Hematopoietic multipotent progenitor cell treated with erythropoietin and hydrocortisone succinate and interleukin-3 and kit ligand, for 6 days (in vitro differentiated cells): ENCODE measurements at regions not wholly inside any gene's neighbourhood (a gene's known extent, or its start where the extent isn't known, plus 50 kb on each side); places are given as distances from the start of the nearest gene placed in this dataset.
A peak's percentile ranks its signal among the peaks of the same experiment; 100 is the strongest.

Experiments used
- DNase-seq: peaks from one replicate; pipeline ENCODE4 v3.0.0-alpha.2; 2015

DNA sequence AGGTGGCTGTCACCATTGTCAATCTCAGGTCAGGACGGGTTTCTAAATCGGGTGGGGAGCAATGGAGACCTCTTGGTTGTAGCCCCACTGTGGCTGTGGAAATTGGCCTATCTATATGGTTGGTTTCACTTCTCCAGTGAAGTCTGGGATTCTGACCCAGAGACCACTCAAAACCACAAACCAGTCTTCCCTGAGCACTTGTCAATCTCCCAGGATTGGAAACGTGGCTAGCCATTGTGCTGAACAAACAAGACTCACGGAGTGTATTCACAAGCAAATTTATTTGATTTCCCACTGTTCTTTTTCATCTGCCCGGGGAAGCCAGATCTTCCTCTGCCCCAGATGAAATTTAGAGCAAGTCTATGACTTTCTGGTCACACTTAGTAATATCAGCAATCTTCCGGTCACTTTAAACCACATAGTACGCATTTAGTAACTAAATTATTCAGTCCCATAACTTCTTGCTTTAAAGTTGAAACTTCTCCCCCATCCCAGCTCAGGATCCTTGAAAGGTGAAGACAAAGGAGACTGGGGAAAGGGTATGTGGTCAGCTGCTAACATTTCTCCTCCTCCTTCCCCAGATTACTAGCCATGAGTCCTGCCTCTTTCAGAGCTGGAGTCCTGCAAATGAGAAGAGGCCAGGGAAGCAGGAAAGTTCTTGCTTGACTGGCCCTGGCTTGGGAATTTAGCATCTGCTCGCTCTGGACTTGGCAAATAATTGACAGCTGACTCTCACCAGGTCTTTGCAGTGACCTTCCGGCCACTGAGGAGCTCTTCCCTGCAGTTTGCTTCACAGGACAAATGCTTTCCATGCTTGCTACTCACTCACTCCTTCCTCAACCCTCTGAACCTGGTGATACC, 123.2 kb upstream of the MAX start:
- no peak for DNase-seq

DNA sequence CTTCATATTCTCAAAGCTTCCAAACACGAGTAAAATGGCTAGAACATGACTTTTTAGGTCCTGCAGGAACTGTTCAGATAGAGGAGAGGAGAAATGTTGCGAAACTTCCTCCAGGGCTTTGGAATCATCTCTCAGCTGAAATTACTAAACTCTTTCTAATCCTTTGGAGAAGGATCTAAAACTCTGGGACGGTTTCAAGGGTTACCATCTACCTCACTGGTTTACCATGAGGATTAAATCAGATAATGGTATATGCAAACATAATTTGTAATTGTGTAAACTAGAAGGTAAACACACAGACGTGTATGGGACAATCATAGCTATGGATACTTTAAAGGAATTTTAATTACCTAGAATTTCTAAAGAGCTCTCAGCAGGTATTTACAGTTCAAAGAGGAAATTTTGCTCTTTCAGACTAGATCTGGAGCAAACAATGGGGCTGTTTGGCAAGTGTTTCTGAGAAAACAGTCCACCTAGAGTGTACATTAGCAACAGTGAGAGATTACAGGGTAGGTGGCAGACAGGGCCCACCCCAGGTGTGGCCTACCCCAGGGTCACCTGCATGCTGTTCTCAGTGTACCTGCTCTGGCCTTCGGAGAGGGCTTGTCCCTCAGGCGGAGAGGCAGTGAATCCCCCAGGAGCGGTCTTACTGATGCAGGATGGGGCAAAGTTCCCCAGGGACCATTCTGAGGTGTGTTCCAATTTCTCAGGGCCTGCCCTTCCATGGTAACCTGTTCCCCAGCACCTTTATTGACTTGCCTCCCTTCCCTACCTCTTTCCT, 124.7 kb upstream of the MAX start:
- no peak for DNase-seq

DNA sequence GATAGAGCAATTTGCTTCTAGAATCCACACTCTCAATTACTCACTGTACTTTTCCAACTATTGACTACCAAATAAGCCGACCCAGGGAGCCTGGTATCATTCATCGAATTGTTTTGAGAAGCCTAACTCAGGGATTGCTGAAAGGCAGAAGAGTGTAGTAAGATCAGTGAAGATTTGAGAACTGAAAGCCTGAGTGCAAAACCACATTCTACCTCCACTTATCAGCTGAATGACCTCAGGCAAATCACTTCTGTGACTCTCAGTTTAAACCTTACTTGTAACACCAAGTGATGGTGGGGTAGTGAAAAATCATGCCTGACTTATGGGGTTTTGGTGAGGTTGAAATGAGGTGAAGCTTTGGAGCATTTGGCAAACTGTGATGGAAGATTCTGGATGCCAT, 126.1 kb upstream of the MAX start:
- no peak for DNase-seq

DNA sequence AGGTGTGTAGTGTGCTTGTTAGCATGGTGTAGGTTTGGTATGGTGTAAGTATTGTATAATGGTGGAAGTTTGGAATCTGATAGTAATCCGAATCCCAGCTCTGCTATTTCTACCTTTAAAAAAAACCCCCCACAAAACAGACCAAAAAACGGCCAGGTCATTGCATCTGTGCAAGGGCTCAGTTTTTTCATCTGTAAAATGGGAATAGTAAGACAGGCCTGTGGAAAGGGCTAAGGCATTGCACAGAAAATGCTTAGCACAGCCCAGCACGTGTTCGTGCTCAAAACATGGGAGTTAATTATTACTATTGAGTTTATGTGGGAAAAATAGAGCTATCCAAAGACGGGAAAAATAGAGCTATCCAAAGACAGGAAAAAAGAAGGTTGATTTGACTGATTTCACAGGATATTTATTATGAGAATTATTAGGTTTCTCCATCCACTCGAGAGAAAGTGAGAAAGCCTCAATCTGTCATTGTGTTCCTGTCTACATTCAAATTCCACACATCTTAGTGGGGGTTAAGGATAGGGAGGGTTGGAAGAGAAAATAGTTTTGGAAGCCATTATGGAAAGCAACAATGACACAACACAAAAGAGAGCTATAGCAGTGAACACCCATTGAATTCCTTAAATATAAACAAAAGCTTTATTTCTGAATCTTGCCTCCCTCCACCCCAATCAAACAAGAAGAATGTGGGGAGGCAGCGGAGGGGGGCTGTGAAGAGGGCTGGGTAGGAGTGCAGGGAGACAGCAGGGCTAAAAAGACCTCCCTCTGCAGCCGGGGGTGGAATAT, 126.8 kb upstream of the MAX start:
- DNase-seq = no peak

DNA sequence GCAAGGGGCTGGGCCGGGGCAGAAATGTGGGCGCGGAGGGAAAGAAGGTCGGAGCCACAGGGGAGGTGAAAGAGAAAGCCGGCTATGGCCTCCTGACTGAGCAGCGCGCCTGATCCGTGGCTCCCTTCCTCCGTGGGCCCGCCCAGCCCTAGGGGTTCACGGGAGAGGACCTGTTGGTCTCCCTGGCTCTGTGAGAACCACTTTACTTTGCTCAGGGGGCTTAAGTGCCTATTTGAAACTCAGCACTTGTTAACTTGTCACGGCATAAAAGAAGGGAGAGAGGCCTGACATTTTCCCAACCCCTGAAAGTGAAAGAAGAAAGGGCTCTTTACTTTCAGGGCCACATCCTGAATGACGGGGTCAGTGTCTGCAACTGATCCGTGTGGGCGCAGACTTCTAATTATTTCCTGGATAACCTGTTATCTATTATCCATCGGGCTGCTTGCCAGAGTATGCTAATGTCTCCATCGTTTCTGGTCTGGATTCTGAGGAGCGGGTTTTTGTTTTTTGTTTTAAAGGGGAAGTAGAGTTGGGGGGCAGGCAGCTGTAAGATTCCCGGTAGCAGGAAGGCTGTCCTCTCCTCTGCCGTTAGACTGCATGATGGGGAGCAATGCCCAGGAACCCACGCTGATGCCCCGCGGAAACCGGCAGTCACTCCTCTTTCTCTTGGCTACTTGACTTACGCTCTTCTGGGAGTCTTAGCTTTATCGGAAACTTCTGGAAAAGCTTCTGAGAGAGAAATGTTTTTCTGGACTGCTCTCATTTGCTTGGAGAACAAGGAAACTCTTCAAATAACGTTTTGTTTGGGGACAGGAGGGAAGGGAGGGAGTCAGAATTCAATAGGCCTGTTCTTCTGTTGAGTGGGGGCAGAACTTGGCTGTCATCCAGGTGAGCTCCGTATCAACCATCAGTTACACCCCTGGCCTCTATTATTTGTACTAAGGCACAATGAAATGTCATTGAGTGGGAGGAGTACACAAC, 127.7 kb upstream of the MAX start:
- DNase-seq = peak; percentile 77

DNA sequence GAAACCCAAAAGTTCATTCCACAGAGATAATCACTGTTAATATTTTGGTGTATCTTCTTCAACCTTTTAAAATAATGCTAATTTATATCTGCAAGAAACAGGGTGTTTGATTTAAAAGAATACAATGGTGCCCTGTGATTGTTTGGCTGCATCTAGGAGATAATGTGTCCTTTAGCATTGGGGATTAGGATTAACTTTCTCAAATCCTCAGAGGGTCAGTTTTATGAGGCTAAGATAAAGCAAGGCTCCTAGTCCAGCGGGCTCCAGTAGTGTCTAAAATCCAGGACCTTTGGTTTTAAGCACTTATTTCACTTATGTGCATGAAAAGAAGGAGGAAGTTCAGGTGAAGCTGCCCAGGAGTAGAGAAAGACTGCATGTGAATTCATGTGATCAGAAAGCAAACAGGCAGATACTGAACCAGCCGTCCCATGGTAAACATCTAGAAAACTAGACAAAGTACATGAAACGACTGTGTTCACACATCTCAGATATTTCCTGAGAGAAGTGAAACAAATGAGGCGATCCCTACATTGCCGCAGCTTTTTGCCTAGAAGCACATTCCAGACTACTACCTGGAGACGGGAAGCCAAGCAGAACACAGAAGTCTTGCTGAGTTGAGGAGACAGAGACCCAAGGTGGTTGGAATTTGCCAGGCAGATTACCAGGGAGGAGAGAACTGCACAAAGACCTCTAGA, 129.1 kb upstream of the MAX start:
- no peak for DNase-seq

DNA sequence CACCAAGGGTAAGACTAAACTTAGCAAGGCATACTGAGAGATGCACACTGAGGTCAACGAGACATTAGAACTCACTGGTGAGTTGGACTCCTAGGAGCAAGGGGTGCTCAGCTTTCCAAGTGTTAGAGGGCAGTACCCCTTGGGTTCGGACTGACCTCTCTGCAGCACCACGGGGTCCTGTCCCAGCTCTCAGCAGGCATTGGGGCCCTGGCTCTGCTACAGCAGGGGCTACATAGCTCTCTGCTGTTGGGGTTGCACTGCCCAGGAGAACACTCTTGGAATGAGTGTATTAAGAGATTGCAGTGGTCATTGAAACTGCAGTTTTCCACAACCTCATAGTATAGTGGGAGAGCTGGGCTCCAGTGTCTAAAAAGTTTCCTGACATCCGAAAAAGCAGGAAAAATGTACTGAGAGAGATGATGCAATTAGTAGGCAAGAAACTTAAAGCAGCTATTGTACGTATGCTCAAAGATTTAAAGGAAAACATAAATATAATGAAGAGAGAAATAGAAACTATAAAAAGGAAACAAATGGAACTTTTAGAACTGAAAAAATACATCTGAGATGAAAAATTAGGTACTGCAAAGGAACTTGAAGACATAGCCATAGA, 132.5 kb upstream of the MAX start:
- DNase-seq = no peak

DNA sequence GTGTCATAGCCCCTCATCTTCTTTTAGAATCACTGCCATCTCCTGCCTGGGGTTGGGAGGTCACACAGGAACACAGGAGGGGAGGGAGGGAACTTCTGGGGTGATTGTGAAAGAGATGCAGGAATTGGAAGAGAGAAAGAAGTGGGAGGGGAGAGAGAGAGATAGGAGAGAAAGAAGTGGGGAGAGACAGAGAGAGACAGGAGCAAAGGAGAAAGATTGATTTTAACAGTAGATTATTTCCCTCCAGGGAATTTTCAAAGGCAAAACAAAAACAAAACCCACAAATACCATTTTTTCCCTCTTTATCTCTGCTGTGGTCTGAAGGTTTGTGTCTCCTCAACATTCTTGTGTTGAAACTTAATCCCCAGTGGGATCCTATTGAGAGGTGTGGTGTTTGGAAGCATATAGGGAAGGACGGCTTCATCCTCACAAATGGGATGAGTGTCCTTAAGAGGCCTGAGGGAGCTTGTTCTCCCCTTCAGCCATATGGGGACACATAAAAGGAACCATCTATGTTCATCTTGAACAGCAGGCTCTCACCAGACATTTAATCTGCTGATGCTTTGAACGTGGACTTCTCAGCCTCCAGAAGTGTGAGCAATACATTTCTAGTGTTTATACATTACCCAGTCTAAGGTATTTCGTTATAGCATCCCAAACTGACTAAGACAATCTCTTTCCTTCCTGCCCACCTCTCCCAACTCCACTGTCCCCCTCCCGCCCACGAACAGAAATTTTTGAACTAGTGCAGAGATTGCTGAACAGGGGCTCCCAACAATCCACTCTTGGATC, 134.9 kb upstream of the MAX start:
- DNase-seq = no peak

DNA sequence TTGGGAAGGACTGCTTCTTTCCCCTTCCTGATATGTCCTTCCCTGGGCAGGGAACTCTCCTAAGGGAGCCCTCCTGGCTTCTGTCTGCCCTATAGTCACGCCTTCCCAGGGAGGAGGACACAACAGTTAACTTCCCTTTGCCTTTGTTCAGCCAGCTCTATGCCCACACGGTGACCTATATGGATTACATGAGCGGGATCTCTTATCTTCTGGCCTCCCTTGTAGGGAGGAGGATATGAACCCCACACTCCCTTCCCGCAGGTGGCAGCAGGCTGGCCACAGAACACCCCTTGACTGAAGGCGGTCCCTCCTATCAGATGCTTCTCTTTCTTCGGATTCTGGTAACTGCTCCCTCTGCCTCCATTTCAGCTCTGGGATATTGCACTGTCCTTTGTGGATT, 135.6 kb upstream of the MAX start:
- DNase-seq = peak; percentile 39

DNA sequence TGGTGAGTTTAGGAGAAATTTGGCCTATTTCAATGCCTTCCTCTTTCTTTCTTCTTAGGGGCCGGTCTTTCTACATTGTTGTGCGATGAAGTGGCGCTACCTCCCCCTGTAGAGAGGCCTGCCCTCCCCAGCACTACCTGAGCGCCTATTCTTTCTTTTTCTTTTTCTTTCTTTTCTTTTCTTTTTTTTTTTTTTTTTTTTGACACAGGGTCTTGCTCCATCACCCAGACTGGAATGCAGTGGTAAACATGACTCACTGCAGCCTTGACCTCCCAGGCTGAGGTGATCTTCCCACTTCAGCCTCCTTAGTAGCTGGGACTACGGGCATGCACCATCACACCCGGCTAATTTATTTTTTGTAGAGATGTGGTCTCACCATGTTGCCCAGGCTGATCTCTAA, 136.1 kb upstream of the MAX start:
- DNase-seq = no peak

DNA sequence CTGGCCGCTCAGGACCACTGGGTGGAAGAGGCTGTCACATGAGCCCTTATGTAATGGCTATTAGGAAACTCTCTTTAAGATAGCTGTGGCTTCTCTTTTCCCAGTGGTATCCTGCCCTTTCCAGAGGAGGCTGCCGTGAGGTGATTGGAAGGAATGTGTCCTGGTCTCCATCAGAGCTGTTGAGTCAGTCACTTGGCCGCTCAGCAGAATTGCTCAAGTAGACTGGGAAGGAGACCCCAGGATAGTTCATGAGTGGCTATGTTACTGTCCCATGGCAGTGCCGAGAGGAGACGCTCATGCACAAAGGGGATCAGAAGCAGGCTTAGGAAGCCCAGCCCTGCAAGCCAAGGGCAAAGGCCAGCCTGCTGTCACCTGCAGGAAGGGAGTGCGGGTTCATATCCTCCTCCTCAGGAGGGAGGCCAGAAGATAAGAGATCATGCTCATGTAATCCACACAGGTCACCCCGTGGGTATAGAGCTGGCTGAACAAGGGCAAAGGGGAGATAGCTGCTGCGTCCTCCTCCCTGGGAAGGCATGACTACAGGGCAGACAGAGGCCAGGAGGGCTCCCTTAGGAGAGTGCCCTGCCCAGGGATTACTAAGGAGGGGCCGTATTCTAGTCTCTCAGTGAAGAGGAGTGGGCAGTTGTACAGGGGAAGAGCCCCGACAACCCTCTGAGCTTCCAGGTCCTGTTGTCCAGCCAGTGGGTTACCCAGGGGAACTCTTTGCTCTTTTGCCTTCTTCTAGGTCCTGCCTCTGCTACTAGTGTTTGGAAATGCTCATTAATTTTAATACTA, 137.0 kb upstream of the MAX start:
- DNase-seq = no peak

DNA sequence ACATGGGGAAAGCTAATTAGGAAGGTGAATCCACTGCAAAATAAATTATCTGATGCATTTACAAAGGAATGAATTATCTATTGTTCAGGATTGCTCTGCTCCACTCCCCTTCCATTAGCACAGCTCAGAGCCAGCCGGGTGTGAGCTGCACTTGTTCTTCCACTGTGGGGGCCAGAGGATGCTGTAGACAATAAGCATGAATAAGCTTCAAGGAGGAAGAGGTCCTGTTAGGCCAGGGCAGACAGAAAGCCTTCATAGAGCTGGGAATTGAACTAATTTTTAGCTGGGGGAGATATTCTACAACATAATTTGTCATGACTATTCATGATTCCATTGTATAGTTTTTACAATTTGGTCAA, 137.6 kb upstream of the MAX start:
- DNase-seq = no peak

DNA sequence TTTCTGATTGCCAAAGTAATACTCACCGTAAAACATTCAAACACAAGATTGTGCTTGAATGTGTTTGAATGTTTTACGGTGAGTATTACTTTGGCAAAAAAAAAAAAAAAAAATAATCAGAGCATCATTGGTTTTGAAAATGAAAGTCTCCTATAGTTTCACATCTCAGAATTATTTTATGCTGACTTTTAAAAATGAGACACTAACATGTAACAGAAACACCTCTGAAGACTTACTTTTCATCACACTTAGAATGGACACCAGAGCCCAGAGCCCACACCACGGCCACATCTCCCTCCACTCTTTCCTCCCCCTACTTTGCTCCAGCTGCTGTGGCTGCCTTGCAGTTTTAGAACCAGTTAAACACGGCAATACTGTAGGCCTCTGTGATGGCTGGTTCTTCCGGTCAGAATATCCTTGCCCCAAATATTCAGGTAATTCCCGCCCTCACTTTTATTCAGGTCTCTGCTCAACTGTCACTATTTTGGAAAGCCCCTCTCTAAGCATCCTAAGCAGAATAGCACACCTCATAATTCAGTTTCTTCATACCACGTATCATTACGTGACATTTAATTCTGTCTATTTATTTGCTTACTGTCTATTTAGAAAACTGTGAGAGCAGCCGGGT, 138.9 kb upstream of the MAX start:
- DNase-seq = no peak

DNA sequence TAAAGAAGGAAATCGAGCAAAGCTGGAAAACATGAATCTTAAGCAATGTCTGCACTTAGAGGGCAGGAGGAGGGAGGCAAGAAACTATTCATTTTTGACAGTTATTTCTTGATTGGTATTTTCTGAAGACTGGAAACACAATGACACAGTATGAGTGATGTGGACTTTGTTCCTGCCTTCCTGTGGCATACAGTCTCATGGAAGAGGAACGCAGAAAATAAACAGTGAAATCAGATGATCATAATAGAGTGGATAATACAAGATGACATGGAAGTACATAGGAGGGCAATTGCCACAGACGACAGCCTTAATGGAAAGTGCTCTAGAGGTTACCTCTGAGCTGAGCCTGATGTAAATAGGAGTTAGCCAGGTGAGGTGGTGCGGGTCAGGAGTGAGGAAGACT, 140.4 kb upstream of the MAX start:
- DNase-seq = no peak

DNA sequence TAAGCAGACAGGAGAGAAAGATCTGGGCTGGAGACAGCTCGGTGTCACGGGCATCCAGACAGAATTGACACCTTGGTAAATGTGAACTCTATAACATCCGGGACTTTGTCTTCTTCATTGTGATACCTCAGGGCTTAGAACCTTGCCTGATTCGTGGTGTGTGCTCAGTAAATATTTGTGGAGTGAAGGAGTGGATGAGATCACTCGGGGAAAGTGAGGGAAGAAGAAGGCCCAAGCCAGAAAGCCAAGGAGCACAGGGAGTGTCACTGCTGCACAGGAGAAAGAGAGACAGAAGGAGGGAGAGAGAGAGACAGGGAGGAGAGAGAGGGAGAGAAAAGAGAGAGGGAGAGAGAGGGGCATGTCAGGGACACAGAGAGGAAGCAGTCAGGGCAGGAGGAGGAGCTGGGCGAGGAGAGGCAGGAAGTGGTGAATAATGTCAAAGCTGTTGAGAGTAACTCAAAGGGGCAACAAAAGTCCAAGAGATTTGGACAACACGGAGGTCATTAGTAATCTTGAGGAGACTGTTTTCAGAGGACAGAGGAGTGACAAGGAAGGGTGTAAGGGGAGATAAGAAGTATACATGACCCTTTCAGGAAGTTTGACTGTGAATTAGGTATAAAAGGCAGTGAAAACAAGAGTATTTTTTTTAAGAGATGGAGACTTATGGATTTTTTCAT, 141.6 kb upstream of the MAX start:
- peak; percentile 53 for DNase-seq

DNA sequence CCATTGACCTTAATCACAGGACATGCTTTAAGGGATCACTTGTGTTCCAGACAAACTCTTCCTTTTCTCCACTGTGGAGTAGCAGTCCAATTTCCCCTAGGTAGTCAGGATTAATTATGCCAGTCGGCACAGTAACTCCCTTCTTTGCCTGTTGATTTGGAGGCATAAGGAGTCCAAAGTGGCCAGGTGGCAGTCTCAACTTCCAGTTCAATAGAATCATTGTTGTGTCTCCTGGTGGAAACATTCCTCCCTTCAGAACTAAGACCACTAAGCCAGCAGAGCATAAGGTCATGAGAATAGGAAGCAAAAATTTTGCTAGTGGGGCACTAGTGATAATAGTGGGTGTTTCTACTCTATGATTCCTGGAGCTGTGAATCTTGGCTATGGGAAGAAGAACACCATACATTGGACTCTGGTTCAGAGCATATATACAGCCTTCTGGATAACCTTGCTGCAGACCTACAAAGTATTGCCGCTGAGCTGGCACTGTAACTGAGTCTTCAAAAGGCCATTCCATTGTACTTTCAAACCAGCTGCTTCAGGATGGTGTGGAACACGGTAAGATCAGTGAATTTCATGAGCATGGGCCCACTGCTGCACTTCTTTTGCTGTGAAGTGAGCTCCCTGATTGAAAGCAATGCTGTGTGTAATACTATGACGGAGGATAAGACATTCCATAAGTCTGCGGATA, 147.3 kb upstream of the MAX start:
- no peak for DNase-seq

DNA sequence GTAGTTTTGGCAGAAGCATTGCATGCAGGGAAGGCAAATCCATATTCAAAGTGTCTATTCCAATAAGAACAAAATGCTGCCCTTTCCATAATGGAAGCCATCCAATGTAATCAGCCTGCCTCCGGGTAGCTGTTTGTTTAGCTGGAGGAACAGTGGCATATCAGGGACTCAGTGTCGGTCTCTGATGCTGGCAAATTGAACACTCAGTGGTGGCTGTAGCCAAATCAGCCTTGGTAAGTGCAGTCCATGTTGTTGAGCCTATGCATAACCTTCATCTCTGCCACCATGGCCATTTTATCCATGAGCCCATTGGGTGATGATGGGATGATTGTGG, 147.8 kb upstream of the MAX start:
- no peak for DNase-seq

DNA sequence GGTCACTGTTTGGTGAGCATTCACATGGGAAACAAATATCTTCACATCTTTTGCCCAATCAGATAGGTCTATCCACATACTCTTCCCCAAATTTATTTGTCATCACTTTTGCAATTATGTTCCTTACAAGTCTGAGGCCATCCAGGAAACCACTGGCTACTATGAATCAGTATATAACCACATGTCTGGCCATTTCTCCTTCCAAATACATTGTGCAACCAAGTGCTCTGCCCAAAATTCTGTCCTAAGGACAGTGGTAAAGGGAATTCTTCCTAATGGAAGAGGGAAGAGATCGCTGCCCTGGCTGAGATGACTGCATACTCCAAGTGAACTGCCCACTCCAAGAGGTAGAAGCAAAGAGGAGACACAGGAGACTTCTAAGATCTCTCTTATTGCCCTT, 148.9 kb upstream of the MAX start:
- DNase-seq = no peak
